ENCODE measurements at regions not wholly inside any gene's neighbourhood (a gene's known extent, or its start where the extent isn't known, plus 50 kb on each side); places are given as distances from the start of the nearest gene placed in this dataset.

DNA sequence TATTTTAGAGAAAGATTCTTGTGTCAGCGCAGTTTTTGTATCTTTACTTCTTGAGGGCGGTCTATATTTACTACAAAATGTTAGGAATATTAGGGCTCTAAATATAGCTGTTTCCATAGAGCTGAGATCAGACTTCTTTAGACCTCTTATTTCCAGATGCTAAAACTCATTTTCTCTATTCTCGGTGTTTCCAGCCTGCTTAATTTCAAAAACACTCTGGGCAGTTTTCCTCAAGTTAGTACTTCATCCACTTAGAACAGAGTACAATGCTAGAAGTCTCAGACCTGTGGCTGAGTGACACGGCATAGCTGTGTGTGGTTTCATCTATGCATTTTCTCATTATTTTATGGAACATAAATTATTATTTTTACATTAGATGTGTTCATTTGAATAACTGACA, 346.6 kb downstream of the PABPC4L start:
- no peaks in the 10 kb centered on the region for H3K27me3 ChIP-seq (ENCODE audit: control insufficient read depth in 4 of 4, insufficient read depth in 4 of 4, low read length in 3 of 4)
- no peaks in the 10 kb centered on the region for H3K4me1 ChIP-seq (ENCODE audit: control insufficient read depth in 4 of 4, insufficient read depth in 4 of 4, low read length in 3 of 4)
- DNase-seq (ENCODE audit: low spot score): no peak
- no peaks in the 10 kb centered on the region for H3K9me3 ChIP-seq (ENCODE audit: control insufficient read depth in 4 of 4, low read length in 3 of 4)
- no peak overlapping the region for H3K27ac ChIP-seq (ENCODE audit: low read depth in 1 of 2, low read length in 2 of 2)
- H3K36me3 ChIP-seq (ENCODE audit: control insufficient read depth in 4 of 4, insufficient read depth in 3 of 4, low read depth in 1 of 4, low read length in 3 of 4): no peaks in the 10 kb centered on the region
- H3K4me3 ChIP-seq (ENCODE audit: low read depth in 1 of 3, low read length in 3 of 3): no peak overlapping the region
- 84% methylated on average over 4 of the region's 4 CpGs for WGBS
- no peak overlapping the region for H3K9ac ChIP-seq (ENCODE audit: low read depth in 1 of 2, low read length in 2 of 2)
- TF ChIP-seq FOXA2 (IDR thresholded peaks at IDR 0.05) (no peak), HNF4G (IDR thresholded peaks at IDR 0.05) (no peak), FOXA1 (IDR thresholded peaks at IDR 0.05) (no peak), JUND (IDR thresholded peaks at IDR 0.05) (no peak), RXRA (IDR thresholded peaks at IDR 0.05) (no peak), RAD21 (IDR thresholded peaks at IDR 0.05) (no peak), TAF1 (conservative IDR thresholded peaks at IDR 0.05) (no peak), EGR1 (IDR thresholded peaks at IDR 0.05; ENCODE audit: low read depth in 2 of 2) (no peak), HNF4A (conservative IDR thresholded peaks at IDR 0.05) (no peak), GABPA (IDR thresholded peaks at IDR 0.05 in 1 of 2, conservative IDR thresholded peaks at IDR 0.05 in 1 of 2) (no peak), SP1 (IDR thresholded peaks at IDR 0.05) (no peak), NR2F2 (IDR thresholded peaks at IDR 0.05) (no peak)
- TF ChIP-seq, protein P1, sequence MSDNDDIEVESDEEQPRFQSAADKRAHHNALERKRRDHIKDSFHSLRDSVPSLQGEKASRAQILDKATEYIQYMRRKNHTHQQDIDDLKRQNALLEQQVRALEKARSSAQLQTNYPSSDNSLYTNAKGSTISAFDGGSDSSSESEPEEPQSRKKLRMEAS (IDR thresholded peaks at IDR 0.05): no peak
- TF ChIP-seq, protein P2, sequence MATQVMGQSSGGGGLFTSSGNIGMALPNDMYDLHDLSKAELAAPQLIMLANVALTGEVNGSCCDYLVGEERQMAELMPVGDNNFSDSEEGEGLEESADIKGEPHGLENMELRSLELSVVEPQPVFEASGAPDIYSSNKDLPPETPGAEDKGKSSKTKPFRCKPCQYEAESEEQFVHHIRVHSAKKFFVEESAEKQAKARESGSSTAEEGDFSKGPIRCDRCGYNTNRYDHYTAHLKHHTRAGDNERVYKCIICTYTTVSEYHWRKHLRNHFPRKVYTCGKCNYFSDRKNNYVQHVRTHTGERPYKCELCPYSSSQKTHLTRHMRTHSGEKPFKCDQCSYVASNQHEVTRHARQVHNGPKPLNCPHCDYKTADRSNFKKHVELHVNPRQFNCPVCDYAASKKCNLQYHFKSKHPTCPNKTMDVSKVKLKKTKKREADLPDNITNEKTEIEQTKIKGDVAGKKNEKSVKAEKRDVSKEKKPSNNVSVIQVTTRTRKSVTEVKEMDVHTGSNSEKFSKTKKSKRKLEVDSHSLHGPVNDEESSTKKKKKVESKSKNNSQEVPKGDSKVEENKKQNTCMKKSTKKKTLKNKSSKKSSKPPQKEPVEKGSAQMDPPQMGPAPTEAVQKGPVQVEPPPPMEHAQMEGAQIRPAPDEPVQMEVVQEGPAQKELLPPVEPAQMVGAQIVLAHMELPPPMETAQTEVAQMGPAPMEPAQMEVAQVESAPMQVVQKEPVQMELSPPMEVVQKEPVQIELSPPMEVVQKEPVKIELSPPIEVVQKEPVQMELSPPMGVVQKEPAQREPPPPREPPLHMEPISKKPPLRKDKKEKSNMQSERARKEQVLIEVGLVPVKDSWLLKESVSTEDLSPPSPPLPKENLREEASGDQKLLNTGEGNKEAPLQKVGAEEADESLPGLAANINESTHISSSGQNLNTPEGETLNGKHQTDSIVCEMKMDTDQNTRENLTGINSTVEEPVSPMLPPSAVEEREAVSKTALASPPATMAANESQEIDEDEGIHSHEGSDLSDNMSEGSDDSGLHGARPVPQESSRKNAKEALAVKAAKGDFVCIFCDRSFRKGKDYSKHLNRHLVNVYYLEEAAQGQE (IDR thresholded peaks at IDR 0.05): no peak
- TF ChIP-seq, protein P3, sequence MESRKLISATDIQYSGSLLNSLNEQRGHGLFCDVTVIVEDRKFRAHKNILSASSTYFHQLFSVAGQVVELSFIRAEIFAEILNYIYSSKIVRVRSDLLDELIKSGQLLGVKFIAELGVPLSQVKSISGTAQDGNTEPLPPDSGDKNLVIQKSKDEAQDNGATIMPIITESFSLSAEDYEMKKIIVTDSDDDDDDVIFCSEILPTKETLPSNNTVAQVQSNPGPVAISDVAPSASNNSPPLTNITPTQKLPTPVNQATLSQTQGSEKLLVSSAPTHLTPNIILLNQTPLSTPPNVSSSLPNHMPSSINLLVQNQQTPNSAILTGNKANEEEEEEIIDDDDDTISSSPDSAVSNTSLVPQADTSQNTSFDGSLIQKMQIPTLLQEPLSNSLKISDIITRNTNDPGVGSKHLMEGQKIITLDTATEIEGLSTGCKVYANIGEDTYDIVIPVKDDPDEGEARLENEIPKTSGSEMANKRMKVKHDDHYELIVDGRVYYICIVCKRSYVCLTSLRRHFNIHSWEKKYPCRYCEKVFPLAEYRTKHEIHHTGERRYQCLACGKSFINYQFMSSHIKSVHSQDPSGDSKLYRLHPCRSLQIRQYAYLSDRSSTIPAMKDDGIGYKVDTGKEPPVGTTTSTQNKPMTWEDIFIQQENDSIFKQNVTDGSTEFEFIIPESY (IDR thresholded peaks at IDR 0.05): no peak
- TF ChIP-seq, protein P4, sequence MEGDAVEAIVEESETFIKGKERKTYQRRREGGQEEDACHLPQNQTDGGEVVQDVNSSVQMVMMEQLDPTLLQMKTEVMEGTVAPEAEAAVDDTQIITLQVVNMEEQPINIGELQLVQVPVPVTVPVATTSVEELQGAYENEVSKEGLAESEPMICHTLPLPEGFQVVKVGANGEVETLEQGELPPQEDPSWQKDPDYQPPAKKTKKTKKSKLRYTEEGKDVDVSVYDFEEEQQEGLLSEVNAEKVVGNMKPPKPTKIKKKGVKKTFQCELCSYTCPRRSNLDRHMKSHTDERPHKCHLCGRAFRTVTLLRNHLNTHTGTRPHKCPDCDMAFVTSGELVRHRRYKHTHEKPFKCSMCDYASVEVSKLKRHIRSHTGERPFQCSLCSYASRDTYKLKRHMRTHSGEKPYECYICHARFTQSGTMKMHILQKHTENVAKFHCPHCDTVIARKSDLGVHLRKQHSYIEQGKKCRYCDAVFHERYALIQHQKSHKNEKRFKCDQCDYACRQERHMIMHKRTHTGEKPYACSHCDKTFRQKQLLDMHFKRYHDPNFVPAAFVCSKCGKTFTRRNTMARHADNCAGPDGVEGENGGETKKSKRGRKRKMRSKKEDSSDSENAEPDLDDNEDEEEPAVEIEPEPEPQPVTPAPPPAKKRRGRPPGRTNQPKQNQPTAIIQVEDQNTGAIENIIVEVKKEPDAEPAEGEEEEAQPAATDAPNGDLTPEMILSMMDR (IDR thresholded peaks at IDR 0.05; ENCODE audit: low read depth, low read length, missing input control): no peak
- TF ChIP-seq, protein P5, sequence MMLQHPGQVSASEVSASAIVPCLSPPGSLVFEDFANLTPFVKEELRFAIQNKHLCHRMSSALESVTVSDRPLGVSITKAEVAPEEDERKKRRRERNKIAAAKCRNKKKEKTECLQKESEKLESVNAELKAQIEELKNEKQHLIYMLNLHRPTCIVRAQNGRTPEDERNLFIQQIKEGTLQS (IDR thresholded peaks at IDR 0.05): no peak

DNA sequence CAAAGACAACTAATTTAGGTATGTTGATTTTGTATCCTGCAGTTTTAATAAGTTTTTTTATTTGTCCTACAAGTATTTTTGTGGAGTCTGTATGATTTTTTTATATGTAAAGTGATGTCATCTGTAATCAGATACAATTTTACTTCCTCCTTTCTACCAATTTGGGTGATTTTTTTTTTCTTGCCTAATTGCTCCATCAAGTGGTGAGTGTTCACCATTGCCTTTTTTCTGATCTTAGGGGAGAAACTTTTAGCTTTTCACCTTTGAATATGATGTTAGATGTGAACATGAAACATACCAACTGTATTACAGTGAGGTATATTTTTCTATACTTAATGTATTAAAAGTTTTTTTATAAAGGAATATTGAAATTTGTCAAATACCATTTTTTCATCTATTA, 362.3 kb downstream of the PABPC4L start:
- TF ChIP-seq FOXA1 (IDR thresholded peaks at IDR 0.05) (no peak), FOXA2 (IDR thresholded peaks at IDR 0.05) (no peak), TAF1 (conservative IDR thresholded peaks at IDR 0.05) (no peak), EGR1 (IDR thresholded peaks at IDR 0.05; ENCODE audit: low read depth in 2 of 2) (no peak), RAD21 (IDR thresholded peaks at IDR 0.05) (no peak), NR2F2 (IDR thresholded peaks at IDR 0.05) (no peak), RXRA (IDR thresholded peaks at IDR 0.05) (no peak)
- TF ChIP-seq, protein P3 (IDR thresholded peaks at IDR 0.05): no peak
- TF ChIP-seq, protein P2 (IDR thresholded peaks at IDR 0.05): no peak
- TF ChIP-seq, protein P1 (IDR thresholded peaks at IDR 0.05): no peak

More for the DNA sequence above, 362.3 kb downstream of the PABPC4L start:
- no peak overlapping the region for H3K27ac ChIP-seq (ENCODE audit: low read depth in 1 of 2, low read length in 2 of 2)
- no peaks in the 10 kb centered on the region for H3K4me1 ChIP-seq (ENCODE audit: control insufficient read depth in 4 of 4, insufficient read depth in 4 of 4, low read length in 3 of 4)
- no peak overlapping the region for H3K4me3 ChIP-seq (ENCODE audit: low read depth in 1 of 3, low read length in 3 of 3)
- H3K9ac ChIP-seq (ENCODE audit: low read depth in 1 of 2, low read length in 2 of 2): no peak overlapping the region
- no peaks in the 10 kb centered on the region for H3K36me3 ChIP-seq (ENCODE audit: control insufficient read depth in 4 of 4, insufficient read depth in 3 of 4, low read depth in 1 of 4, low read length in 3 of 4)
- peaks cover 0 to 5% (median 2%) of the 10 kb centered on the region in 4 donors for H3K9me3 ChIP-seq (ENCODE audit: control insufficient read depth in 4 of 4, low read length in 3 of 4)
- no peak for DNase-seq (ENCODE audit: low spot score)
- no peaks in the 10 kb centered on the region for H3K27me3 ChIP-seq (ENCODE audit: control insufficient read depth in 4 of 4, insufficient read depth in 4 of 4, low read length in 3 of 4)
